Forelimb muscle (tissue), 1 donor: ENCODE measurements at regions not wholly inside any gene's neighbourhood (a gene's known extent, or its start where the extent isn't known, plus 50 kb on each side); places are given as distances from the start of the nearest gene placed in this dataset.

Experiments
- DNase-seq: peaks from one replicate; pipeline ENCODE4 v3.0.0-alpha.2; 2013; ENCODE audit warnings: low read depth

GRCh38 chr2:9756692-9757250, 86.5 kb upstream of the TAF1B start:
- DNase-seq: no peak

- DNase-seq: no peak
Measured at GRCh38 chr2:9757501-9758264, 85.6 kb upstream of the TAF1B start.

GRCh38 chr2:9758741-9759140, 84.5 kb upstream of the TAF1B start:
- DNase-seq: no peak

- DNase-seq: no peak
Measured at GRCh38 chr2:9760069-9760901, 83.0 kb upstream of the TAF1B start.

GRCh38 chr2:9760902-9761228, 82.4 kb upstream of the TAF1B start:
- no peak for DNase-seq

GRCh38 chr2:9761577-9761976, 81.7 kb upstream of the TAF1B start:
- DNase-seq: peak; percentile 80

GRCh38 chr2:9762164-9762563, 81.1 kb upstream of the TAF1B start:
- DNase-seq: no peak

- DNase-seq: no peak
Measured at GRCh38 chr2:9762941-9763340, 80.3 kb upstream of the TAF1B start.

- no peak for DNase-seq
Measured at GRCh38 chr2:9763356-9764152, 79.7 kb upstream of the TAF1B start.

- no peak for DNase-seq
Measured at GRCh38 chr2:9764153-9764778, 79.0 kb upstream of the TAF1B start.

GRCh38 chr2:9765611-9766531, 77.4 kb upstream of the TAF1B start:
- DNase-seq: no peak

- DNase-seq: no peak
Measured at GRCh38 chr2:9767656-9768281, 75.5 kb upstream of the TAF1B start.

- DNase-seq: no peak
Measured at GRCh38 chr2:9768388-9768787, 74.9 kb upstream of the TAF1B start.

GRCh38 chr2:9769171-9770005, 73.9 kb upstream of the TAF1B start:
- no peak for DNase-seq

GRCh38 chr2:9770006-9770307, 73.3 kb upstream of the TAF1B start:
- DNase-seq: no peak

GRCh38 chr2:9770308-9771100, 72.8 kb upstream of the TAF1B start:
- DNase-seq: no peak

- no peak for DNase-seq
Measured at GRCh38 chr2:9771101-9771449, 72.2 kb upstream of the TAF1B start.

GRCh38 chr2:9771481-9772017, 71.7 kb upstream of the TAF1B start:
- no peak for DNase-seq
